MCF 10A (cell line): ENCODE measurements at regions not wholly inside any gene's neighbourhood (a gene's known extent, or its start where the extent isn't known, plus 50 kb on each side); places are given as distances from the start of the nearest gene placed in this dataset.

ENCODE experiments used
- BruUV-seq: library from RNA; stranded (reverse); fragments of 400-500 nt; replicated peaks from 2 replicates; lab custom pipeline; 2021; lab: Mats Ljungman, UMichigan
- CTCF ChIA-PET: fragments of 300-600 bp; sonication (Branson Sonifier 250); formaldehyde crosslinking; extraction: SDS; loops from one replicate; lab custom pipeline; 2021; ENCODE audit warnings: antibody characterized with exemption, inconsistent platforms; lab: Yijun Ruan, JAX
- POLR2A ChIA-PET: fragments of 300-600, 350-650 bp; sonication (Branson Sonifier 250); formaldehyde crosslinking; extraction: SDS; loops from one replicate; lab custom pipeline; 2020; ENCODE audit warnings: antibody characterized with exemption, inconsistent platforms; lab: Yijun Ruan, JAX
- DNase-seq: peaks from one replicate; pipeline ENCODE4 v3.0.0-alpha.2; 2018; ENCODE audit not compliant: unreplicated experiment
- H3K27ac Mint-ChIP-seq: one replicate; pipeline ENCODE4 v1.8.0; 2022; ENCODE audit warnings: mild to moderate bottlenecking, low read depth, mixed read lengths; ENCODE audit not compliant: unreplicated experiment
- H3K27me3 Mint-ChIP-seq: one replicate; pipeline ENCODE4 v1.8.0; 2022; ENCODE audit warnings: mixed read lengths; ENCODE audit not compliant: insufficient read depth, unreplicated experiment
- H3K36me3 Mint-ChIP-seq: one replicate; pipeline ENCODE4 v1.8.0; 2022; ENCODE audit warnings: mild to moderate bottlenecking, moderate library complexity, mixed read lengths; ENCODE audit not compliant: insufficient read depth, unreplicated experiment
- H3K4me1 Mint-ChIP-seq: one replicate; pipeline ENCODE4 v1.8.0; 2022; ENCODE audit warnings: mixed read lengths; ENCODE audit not compliant: insufficient read depth, unreplicated experiment
- H3K4me3 Mint-ChIP-seq: one replicate; pipeline ENCODE4 v1.8.0; 2022; ENCODE audit warnings: mild to moderate bottlenecking, moderate library complexity, mixed read lengths; ENCODE audit not compliant: unreplicated experiment
- H3K9me3 Mint-ChIP-seq: one replicate; pipeline ENCODE4 v1.8.0; 2022; ENCODE audit warnings: mixed read lengths; ENCODE audit not compliant: unreplicated experiment
- intact Hi-C: fragments of 100-400 bp; cut with micrococcal nuclease; formaldehyde crosslinking; loops from 2 replicates; pipeline ENCODE4 v1.14.1; 2022
- TF ChIP-seq, protein P1 (sequence below): fragments of 200-600 bp; IDR thresholded peaks from one replicate; pipeline ENCODE4 v1.8.0; 2022; ENCODE audit warnings: antibody characterized with exemption, mild to moderate bottlenecking; ENCODE audit not compliant: unreplicated experiment

DNA sequence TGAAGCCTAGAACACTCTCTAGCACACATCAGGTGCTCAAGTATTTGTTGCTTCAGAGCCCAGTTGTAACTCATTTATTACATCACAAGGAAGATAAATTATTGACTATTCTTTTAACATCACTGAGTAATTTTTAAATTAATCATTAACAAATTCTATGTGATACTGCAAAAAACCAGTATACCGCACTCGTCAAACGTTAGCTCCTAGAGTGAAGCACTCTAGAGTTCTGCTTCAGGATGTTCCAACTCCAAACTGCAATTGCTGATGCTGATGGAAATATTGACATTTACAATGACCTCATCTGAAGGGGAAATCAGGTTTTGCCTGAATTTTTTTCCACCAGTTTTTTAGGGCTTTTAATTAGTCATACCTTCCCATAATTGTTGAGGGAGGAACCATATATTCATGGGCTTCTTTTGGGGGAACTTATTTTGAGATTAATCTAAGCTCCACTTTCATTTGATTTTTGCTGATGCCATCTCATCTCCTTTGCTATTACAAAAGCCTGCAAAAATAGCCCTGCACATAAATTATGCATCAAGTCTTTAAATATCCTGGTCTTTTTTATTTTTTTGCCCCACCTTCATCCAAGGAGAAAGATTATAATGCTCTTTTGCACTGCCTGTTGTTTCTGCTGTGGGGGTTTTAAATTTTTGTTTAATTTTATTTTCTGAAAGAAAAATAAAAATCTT lies 123.0 kb upstream of the STAC start:
- no peak overlapping the region for H3K27ac Mint-ChIP-seq
- TF ChIP-seq, protein P1, sequence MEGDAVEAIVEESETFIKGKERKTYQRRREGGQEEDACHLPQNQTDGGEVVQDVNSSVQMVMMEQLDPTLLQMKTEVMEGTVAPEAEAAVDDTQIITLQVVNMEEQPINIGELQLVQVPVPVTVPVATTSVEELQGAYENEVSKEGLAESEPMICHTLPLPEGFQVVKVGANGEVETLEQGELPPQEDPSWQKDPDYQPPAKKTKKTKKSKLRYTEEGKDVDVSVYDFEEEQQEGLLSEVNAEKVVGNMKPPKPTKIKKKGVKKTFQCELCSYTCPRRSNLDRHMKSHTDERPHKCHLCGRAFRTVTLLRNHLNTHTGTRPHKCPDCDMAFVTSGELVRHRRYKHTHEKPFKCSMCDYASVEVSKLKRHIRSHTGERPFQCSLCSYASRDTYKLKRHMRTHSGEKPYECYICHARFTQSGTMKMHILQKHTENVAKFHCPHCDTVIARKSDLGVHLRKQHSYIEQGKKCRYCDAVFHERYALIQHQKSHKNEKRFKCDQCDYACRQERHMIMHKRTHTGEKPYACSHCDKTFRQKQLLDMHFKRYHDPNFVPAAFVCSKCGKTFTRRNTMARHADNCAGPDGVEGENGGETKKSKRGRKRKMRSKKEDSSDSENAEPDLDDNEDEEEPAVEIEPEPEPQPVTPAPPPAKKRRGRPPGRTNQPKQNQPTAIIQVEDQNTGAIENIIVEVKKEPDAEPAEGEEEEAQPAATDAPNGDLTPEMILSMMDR, result no peak
- CTCF ChIA-PET, result interaction anchor here (0.7 to 1.1 kb wide), 2 partner anchors 132 to 134 kb away, joined by 3 read pairs; no protein-coding TSS in a partner anchor
- BruUV-seq, result no TSS peak
- intact Hi-C loops, result no loop called here
- H3K4me3 Mint-ChIP-seq, result no peak overlapping the region
- no peaks in the 10 kb centered on the region for H3K4me1 Mint-ChIP-seq
- no peaks in the 10 kb centered on the region for H3K27me3 Mint-ChIP-seq
- peaks cover 11% of the 10 kb centered on the region for H3K9me3 Mint-ChIP-seq
- POLR2A ChIA-PET, result interaction anchor here (0.7 kb wide), 1 partner anchor 1694 kb away, joined by 3 read pairs; no protein-coding TSS in a partner anchor
- no peak for DNase-seq
- H3K36me3 Mint-ChIP-seq, result no peaks in the 10 kb centered on the region

DNA sequence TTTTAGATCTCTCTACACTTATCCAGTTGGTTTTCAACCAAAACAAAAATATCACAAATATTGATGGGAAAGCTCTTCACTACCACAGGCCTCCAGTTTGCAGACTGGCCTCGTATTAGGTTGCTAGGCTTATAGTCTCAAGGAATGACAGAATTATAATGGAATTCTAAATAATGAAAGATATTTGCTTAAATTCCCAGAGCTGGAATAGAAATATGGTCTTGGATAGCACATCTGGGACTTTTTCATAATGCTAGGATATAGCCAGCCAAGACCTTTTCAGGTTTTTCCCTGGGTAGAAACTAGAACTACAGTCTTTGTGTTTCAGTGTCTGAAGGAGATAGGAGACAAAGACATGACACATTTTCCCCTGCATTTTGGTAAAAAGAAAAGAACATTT lies 121.9 kb upstream of the STAC start:
- no peak overlapping the region for H3K27ac Mint-ChIP-seq
- no peak overlapping the region for H3K4me3 Mint-ChIP-seq
- no peaks in the 10 kb centered on the region for H3K27me3 Mint-ChIP-seq
- H3K4me1 Mint-ChIP-seq, result no peaks in the 10 kb centered on the region
- ChIA-PET POLR2A (no interaction called here), CTCF (interaction anchor here (1.1 kb wide), 1 partner anchor 135 kb away, joined by 3 read pairs; no protein-coding TSS in a partner anchor)
- TF ChIP-seq, protein P1, result no peak
- no TSS peak for BruUV-seq
- no peaks in the 10 kb centered on the region for H3K9me3 Mint-ChIP-seq
- no peaks in the 10 kb centered on the region for H3K36me3 Mint-ChIP-seq
- DNase-seq, result no peak
- intact Hi-C loops, result no loop called here

DNA sequence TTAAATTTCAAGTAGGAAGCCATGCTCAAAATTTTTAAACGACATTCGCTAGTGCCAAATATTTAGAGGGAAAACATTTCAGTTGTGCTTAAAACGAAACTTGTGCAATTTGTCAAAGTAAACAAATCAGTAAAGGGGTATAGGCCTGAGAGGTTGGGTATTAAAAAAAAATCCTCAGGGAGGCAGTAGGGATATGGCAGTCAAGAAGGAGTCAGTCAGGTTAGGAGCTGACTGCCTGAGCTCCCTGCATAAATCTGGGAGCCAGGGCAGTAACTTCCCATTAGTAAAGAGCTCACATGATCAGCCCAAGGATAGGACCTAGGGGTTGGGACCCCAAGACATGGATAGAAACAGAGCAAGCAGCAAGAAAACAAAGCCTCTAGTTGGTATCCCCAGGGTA lies 120.7 kb upstream of the STAC start:
- intact Hi-C loops, result no loop called here
- Mint-ChIP-seq H3K27ac (no peak overlapping the region), H3K4me3 (no peak overlapping the region), H3K36me3 (no peaks in the 10 kb centered on the region), H3K27me3 (no peaks in the 10 kb centered on the region), H3K9me3 (no peaks in the 10 kb centered on the region), H3K4me1 (no peaks in the 10 kb centered on the region)
- ChIA-PET POLR2A (interaction anchor here (0.7 kb wide), 1 partner anchor 10 kb away, joined by 3 read pairs; no protein-coding TSS in a partner anchor), CTCF (interaction anchor here (0.6 kb wide), 2 partner anchors 299 to 1489 kb away, joined by 3 to 4 read pairs; no protein-coding TSS in a partner anchor)
- no TSS peak for BruUV-seq
- no peak for DNase-seq
- TF ChIP-seq, protein P1, result no peak

DNA sequence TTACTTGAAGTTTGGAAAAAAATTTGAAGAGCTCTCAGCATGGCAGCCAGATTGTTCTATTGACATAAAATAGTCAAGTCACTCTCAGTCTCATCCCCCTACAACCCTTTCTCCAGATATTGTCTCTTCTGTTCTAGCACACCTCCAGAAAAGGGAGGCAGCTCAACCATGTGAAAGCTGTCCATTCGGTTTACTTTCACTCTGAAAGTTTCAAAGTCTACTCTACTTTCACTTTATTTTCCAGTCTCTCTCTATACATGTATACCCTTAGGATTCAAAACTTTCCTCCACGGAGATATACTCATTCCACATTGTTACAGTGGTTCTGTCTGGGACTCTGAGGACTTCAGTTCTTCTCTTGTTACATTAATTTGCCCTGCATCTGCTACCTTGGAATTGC lies 111.0 kb upstream of the STAC start:
- no peak overlapping the region for H3K4me3 Mint-ChIP-seq
- H3K9me3 Mint-ChIP-seq, result peaks cover 8% of the 10 kb centered on the region
- no peak overlapping the region for H3K27ac Mint-ChIP-seq
- no TSS peak for BruUV-seq
- intact Hi-C loops, result loop anchor here (10.0 kb wide), 1 partner anchor 436 kb away; no protein-coding TSS in a partner anchor
- H3K27me3 Mint-ChIP-seq, result no peaks in the 10 kb centered on the region
- DNase-seq, result no peak
- CTCF ChIA-PET, result no interaction called here
- TF ChIP-seq, protein P1, result no peak
- POLR2A ChIA-PET, result interaction anchor here (0.6 kb wide), 1 partner anchor 10 kb away, joined by 3 read pairs; no protein-coding TSS in a partner anchor
- H3K4me1 Mint-ChIP-seq, result no peaks in the 10 kb centered on the region
- no peaks in the 10 kb centered on the region for H3K36me3 Mint-ChIP-seq
